ENCODE measurements at regions not wholly inside any gene's neighbourhood (a gene's known extent, or its start where the extent isn't known, plus 50 kb on each side); places are given as distances from the start of the nearest gene placed in this dataset.

DNA sequence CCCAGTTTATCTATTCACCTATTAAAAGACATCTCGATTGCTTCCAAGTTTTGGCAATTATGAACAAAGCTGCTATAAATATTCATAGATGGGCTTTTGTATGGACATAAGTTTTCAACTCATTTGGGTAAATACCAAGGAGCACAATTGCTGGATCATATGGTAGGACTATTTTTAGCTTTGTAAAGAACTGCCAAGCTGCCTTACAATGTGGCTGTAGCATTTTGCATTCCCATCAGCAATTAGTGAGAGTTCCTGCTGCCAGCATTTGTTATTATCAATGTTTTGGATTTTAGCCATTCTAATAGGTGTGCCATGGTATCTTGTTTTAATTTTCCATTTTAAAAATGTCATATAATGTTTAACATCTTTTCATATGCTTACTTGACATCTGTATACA is 475.6 kb upstream of the NCAM2 start:
- TF ChIP-seq, protein P1, sequence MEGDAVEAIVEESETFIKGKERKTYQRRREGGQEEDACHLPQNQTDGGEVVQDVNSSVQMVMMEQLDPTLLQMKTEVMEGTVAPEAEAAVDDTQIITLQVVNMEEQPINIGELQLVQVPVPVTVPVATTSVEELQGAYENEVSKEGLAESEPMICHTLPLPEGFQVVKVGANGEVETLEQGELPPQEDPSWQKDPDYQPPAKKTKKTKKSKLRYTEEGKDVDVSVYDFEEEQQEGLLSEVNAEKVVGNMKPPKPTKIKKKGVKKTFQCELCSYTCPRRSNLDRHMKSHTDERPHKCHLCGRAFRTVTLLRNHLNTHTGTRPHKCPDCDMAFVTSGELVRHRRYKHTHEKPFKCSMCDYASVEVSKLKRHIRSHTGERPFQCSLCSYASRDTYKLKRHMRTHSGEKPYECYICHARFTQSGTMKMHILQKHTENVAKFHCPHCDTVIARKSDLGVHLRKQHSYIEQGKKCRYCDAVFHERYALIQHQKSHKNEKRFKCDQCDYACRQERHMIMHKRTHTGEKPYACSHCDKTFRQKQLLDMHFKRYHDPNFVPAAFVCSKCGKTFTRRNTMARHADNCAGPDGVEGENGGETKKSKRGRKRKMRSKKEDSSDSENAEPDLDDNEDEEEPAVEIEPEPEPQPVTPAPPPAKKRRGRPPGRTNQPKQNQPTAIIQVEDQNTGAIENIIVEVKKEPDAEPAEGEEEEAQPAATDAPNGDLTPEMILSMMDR (IDR thresholded peaks at IDR 0.05; ENCODE audit: low read depth, low read length), result no peak
- DNase-seq (ENCODE audit: extremely low read depth, low read depth), result no peak

DNA sequence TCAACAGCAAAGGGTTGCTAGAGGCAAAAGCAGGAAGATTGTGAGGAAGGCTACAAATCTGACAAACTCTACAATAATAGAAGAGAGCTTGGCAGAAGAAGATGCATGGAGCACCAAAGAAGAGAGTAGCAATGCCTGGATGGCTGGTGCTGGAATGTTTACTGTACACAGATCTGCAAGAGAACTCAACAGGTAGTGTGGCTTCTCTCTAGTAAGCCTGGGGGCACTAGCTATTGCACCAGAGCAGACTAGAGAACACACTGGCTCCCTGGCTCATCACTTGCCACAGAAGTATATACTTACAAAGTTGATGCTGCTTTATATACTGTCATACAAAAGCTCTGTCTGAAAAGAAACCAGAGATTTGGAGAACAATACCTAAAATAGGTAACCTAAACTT is 475.0 kb upstream of the NCAM2 start:
- DNase-seq (ENCODE audit: extremely low read depth, low read depth), result no peak
- TF ChIP-seq, protein P1 (IDR thresholded peaks at IDR 0.05; ENCODE audit: low read depth, low read length), result no peak

GRCh38 chr21:20527731-20528460 is 470.3 kb upstream of the NCAM2 start:
- DNase-seq (ENCODE audit: extremely low read depth, low read depth), result no peak
- TF ChIP-seq, protein P1 (IDR thresholded peaks at IDR 0.05; ENCODE audit: low read depth, low read length), result no peak

GRCh38 chr21:20537130-20537529 is 461.1 kb upstream of the NCAM2 start:
- TF ChIP-seq, protein P1 (IDR thresholded peaks at IDR 0.05; ENCODE audit: low read depth, low read length), result no peak
- no peak for DNase-seq (ENCODE audit: extremely low read depth, low read depth)

- TF ChIP-seq, protein P1 (IDR thresholded peaks at IDR 0.05; ENCODE audit: low read depth, low read length), result no peak
- no peak for DNase-seq (ENCODE audit: extremely low read depth, low read depth)
Observed at GRCh38 chr21:20538039-20538658, 460.1 kb upstream of the NCAM2 start.

- TF ChIP-seq, protein P1 (IDR thresholded peaks at IDR 0.05; ENCODE audit: low read depth, low read length), result no peak
- no peak for DNase-seq (ENCODE audit: extremely low read depth, low read depth)
Observed at GRCh38 chr21:20545454-20545853, 452.8 kb upstream of the NCAM2 start.

- TF ChIP-seq, protein P1 (IDR thresholded peaks at IDR 0.05; ENCODE audit: low read depth, low read length), result no peak
Observed at GRCh38 chr21:20551939-20552338, 446.3 kb upstream of the NCAM2 start.

More at GRCh38 chr21:20551939-20552338, 446.3 kb upstream of the NCAM2 start:
- no peak for DNase-seq (ENCODE audit: extremely low read depth, low read depth)
